HG02763 (cell line): ENCODE measurements at regions not wholly inside any gene's neighbourhood (a gene's known extent, or its start where the extent isn't known, plus 50 kb on each side); places are given as distances from the start of the nearest gene placed in this dataset.

Experiments used
- ATAC-seq: cut with Tn5 transposase; IDR thresholded peaks from one replicate; pipeline ENCODE4 v1.9.1; 2021; ENCODE audit warnings: mild to moderate bottlenecking, moderate library complexity; ENCODE audit not compliant: unreplicated experiment

DNA sequence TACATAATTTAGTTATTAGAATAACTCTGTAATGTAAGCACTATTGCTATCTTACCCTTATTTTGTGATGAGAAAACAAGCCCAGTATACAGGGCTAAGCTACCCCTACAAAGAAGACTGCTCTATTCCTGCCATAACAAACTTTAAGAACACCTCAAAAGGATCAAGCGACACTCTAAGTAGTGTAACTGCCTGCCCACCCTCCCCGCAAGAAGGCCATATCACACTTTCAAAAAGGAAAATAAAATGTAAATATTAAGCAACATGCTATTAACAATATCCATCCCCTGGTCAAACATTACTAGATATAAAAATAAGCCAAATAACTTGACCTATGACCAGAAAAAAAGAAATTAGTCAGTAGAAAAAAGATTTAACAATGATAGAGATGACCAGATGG lies 741.7 kb upstream of the CNTNAP5 start:
- no peak for ATAC-seq

- ATAC-seq, result no peak
These were observed 721.4 kb upstream of the CNTNAP5 start for GRCh38 chr2:123303731-123304130.
